NB4 (cell line): ENCODE measurements at regions not wholly inside any gene's neighbourhood (a gene's known extent, or its start where the extent isn't known, plus 50 kb on each side); places are given as distances from the start of the nearest gene placed in this dataset.

ENCODE experiments used
- CTCF ChIP-seq: IDR thresholded peaks from one replicate; pipeline ENCODE4 v1.5.1; 2012; ENCODE audit warnings: low read depth, low read length
- MAX ChIP-seq: IDR thresholded peaks from 2 replicates; pipeline ENCODE4 v1.6.1; 2011; ENCODE audit warnings: low read depth, low read length
- POLR2A ChIP-seq: IDR thresholded peaks from 2 replicates; pipeline ENCODE4 v1.6.1; 2011; ENCODE audit warnings: mild to moderate bottlenecking; ENCODE audit not compliant: insufficient read length; ENCODE audit errors: extremely low read depth

- TF ChIP-seq MAX: no peak
- no peak for TF ChIP-seq CTCF
- TF ChIP-seq POLR2A: no peak
These were observed 859.1 kb upstream of the GCFC2 start for GRCh38 chr2:76569819-76570218.
